OCI-LY1 (cell line): ENCODE measurements at regions not wholly inside any gene's neighbourhood (a gene's known extent, or its start where the extent isn't known, plus 50 kb on each side); places are given as distances from the start of the nearest gene placed in this dataset.

Source experiments
- CTCF ChIP-seq: fragments of 200-600 bp; sonication (generic), shearing (Covaris generic); IDR thresholded peaks from 2 replicates; pipeline ENCODE4 v1.5.1; 2017; ENCODE audit warnings: mild to moderate bottlenecking, antibody characterized with exemption, low read length, moderate library complexity, mixed read lengths
- EZH2 ChIP-seq: fragments of 200-600 bp; sonication (generic), shearing (Covaris generic); IDR thresholded peaks from 2 replicates; pipeline ENCODE4 v1.8.0; 2017; ENCODE audit warnings: borderline replicate concordance, mixed run types, mild to moderate bottlenecking, antibody characterized with exemption, low read length, moderate library complexity, mixed read lengths

GRCh38 chr10:50968386-50969091 is 83.1 kb upstream of the A1CF start:
- TF ChIP-seq CTCF (no peak), EZH2 (no peak)
